H9 (cell line): ENCODE measurements at regions not wholly inside any gene's neighbourhood (a gene's known extent, or its start where the extent isn't known, plus 50 kb on each side); places are given as distances from the start of the nearest gene placed in this dataset.
A peak's percentile ranks its signal among the peaks of the same experiment; 100 is the strongest.

ENCODE experiments used
- DNase-seq: peaks from one replicate; pipeline ENCODE4 v3.0.0-alpha.2; 2017
- H2AFZ ChIP-seq: one replicate; pipeline ENCODE4 v1.6.1; 2013; ENCODE audit warnings: mild to moderate bottlenecking, low read length, control low read depth, moderate library complexity
- H2AK5ac ChIP-seq: 2 replicates; pipeline ENCODE4 v1.6.1; 2013; ENCODE audit warnings: low read length, control low read depth, mixed read lengths; ENCODE audit not compliant: insufficient read length
- H2BK120ac ChIP-seq: one replicate; pipeline ENCODE4 v1.6.1; 2013; ENCODE audit warnings: low read depth, mild to moderate bottlenecking, low read length, control low read depth, inconsistent platforms; ENCODE audit not compliant: poor library complexity, severe bottlenecking
- H2BK12ac ChIP-seq: 2 replicates; pipeline ENCODE4 v1.6.1; 2013; ENCODE audit warnings: low read length, control low read depth, mixed read lengths, low read depth; ENCODE audit not compliant: insufficient read length
- H2BK15ac ChIP-seq: 2 replicates; pipeline ENCODE4 v1.6.1; 2013; ENCODE audit warnings: low read depth, low read length, control low read depth
- H2BK20ac ChIP-seq: one replicate; pipeline ENCODE4 v1.6.1; 2013; ENCODE audit warnings: low read depth, mild to moderate bottlenecking, low read length, control low read depth, inconsistent platforms; ENCODE audit not compliant: poor library complexity, severe bottlenecking
- H2BK5ac ChIP-seq: 2 replicates; pipeline ENCODE4 v1.6.1; 2013; ENCODE audit warnings: low read length, control low read depth, mixed read lengths; ENCODE audit not compliant: insufficient read length
- H3K14ac ChIP-seq: 2 replicates; pipeline ENCODE4 v1.6.1; 2013; ENCODE audit warnings: low read length, control low read depth; ENCODE audit not compliant: insufficient read depth
- H3K18ac ChIP-seq: 2 replicates; pipeline ENCODE4 v1.6.1; 2013; ENCODE audit warnings: low read depth, mild to moderate bottlenecking, mixed read lengths, low read length, control low read depth; ENCODE audit not compliant: insufficient read length
- H3K23ac ChIP-seq: 2 replicates; pipeline ENCODE4 v1.6.1; 2013; ENCODE audit warnings: low read length, control low read depth, mixed read lengths, low read depth; ENCODE audit not compliant: insufficient read length
- H3K23me2 ChIP-seq: 2 replicates; pipeline ENCODE4 v1.6.1; 2013; ENCODE audit warnings: low read depth, mild to moderate bottlenecking, mixed read lengths, low read length, control low read depth; ENCODE audit not compliant: insufficient read length, poor library complexity, severe bottlenecking
- H3K27ac ChIP-seq: 2 replicates; pipeline ENCODE4 v1.5.1; 2013; ENCODE audit warnings: low read length, control low read depth, mixed read lengths, low read depth; ENCODE audit not compliant: insufficient read length
- H3K27me3 ChIP-seq: 2 replicates; pipeline ENCODE4 v1.6.1; 2013; ENCODE audit warnings: low read length, control low read depth, inconsistent platforms; ENCODE audit not compliant: insufficient read depth
- H3K4ac ChIP-seq: 2 replicates; pipeline ENCODE4 v1.6.1; 2013; ENCODE audit warnings: low read depth, mild to moderate bottlenecking, control low read depth, inconsistent platforms, low read length, moderate library complexity
- H3K4me1 ChIP-seq: 2 replicates; pipeline ENCODE4 v1.6.1; 2013; ENCODE audit warnings: low read length, control low read depth, inconsistent platforms; ENCODE audit not compliant: insufficient read depth
- H3K4me2 ChIP-seq: 2 replicates; pipeline ENCODE4 v1.6.1; 2013; ENCODE audit warnings: low read length, control low read depth, mixed read lengths; ENCODE audit not compliant: insufficient read length, insufficient read depth
- H3K56ac ChIP-seq: 2 replicates; pipeline ENCODE4 v1.6.1; 2013; ENCODE audit warnings: low read depth, mild to moderate bottlenecking, mixed read lengths, low read length, control low read depth; ENCODE audit not compliant: insufficient read length
- H3K79me1 ChIP-seq: 2 replicates; pipeline ENCODE4 v1.6.1; 2013; ENCODE audit warnings: low read depth, mild to moderate bottlenecking, moderate library complexity, low read length, control low read depth, inconsistent platforms; ENCODE audit not compliant: insufficient read depth, poor library complexity, severe bottlenecking
- H3K79me2 ChIP-seq: 2 replicates; pipeline ENCODE4 v1.6.1; 2013; ENCODE audit warnings: low read length, control low read depth, inconsistent platforms; ENCODE audit not compliant: insufficient read depth
- H3K9ac ChIP-seq: 2 replicates; pipeline ENCODE4 v1.6.1; 2013; ENCODE audit warnings: low read length, control low read depth, mixed read lengths; ENCODE audit not compliant: insufficient read length; ENCODE audit errors: extremely low read depth
- H3K9me3 ChIP-seq: one replicate; pipeline ENCODE4 v1.6.1; 2013; ENCODE audit warnings: low read depth, low read length, inconsistent platforms; ENCODE audit not compliant: control insufficient read depth
- H3T11ph ChIP-seq: one replicate; pipeline ENCODE4 v1.6.1; 2013; ENCODE audit warnings: mild to moderate bottlenecking, low read length, control low read depth, inconsistent platforms
- H4K20me1 ChIP-seq: one replicate; pipeline ENCODE4 v1.6.1; 2013; ENCODE audit not compliant: control insufficient read depth, insufficient read length, insufficient read depth
- H4K5ac ChIP-seq: 2 replicates; pipeline ENCODE4 v1.6.1; 2013; ENCODE audit warnings: low read depth, mild to moderate bottlenecking, mixed read lengths, low read length, control low read depth; ENCODE audit not compliant: insufficient read length
- H4K8ac ChIP-seq: replicated peaks from 2 replicates; pipeline ENCODE4 v1.6.1; 2013; ENCODE audit warnings: low read length, control low read depth, mixed read lengths, low read depth; ENCODE audit not compliant: insufficient read length
- H4K91ac ChIP-seq: 2 replicates; pipeline ENCODE4 v1.6.1; 2013; ENCODE audit warnings: low read depth, mild to moderate bottlenecking, moderate library complexity, mixed read lengths, low read length, control low read depth; ENCODE audit not compliant: insufficient read length
- H3K27ac Mint-ChIP-seq, 3 experiments: 2 replicates in 2 of 3; 3 replicates in 1 of 3; pipeline ENCODE4 v1.8.0; 2020 to 2021; ENCODE audit warnings: mixed read lengths in 3 of 3, mild to moderate bottlenecking in 1 of 3, moderate library complexity in 1 of 3
- H3K27me3 Mint-ChIP-seq: 2 replicates; pipeline ENCODE4 v1.8.0; 2021; ENCODE audit warnings: low read depth, mild to moderate bottlenecking, moderate library complexity, mixed read lengths
- H3K36me3 Mint-ChIP-seq, 3 experiments: 2 replicates in 2 of 3; 3 replicates in 1 of 3; pipeline ENCODE4 v1.8.0; 2020 to 2021; ENCODE audit warnings: low read depth in 3 of 3, mixed read lengths in 3 of 3; ENCODE audit not compliant: insufficient read depth in 1 of 3
- H3K4me1 Mint-ChIP-seq, 2 experiments: 2 replicates each; pipeline ENCODE4 v1.8.0; 2020; ENCODE audit warnings: mixed read lengths in 2 of 2
- H3K4me3 Mint-ChIP-seq, 2 experiments: 2 replicates in 1 of 2; 3 replicates in 1 of 2; pipeline ENCODE4 v1.8.0; 2020 to 2021; ENCODE audit warnings: mild to moderate bottlenecking in 2 of 2, mixed read lengths in 2 of 2, moderate library complexity in 1 of 2
- H3K9me3 Mint-ChIP-seq, 2 experiments: 2 replicates in 1 of 2; 3 replicates in 1 of 2; pipeline ENCODE4 v1.8.0; 2020; ENCODE audit warnings: mild to moderate bottlenecking in 2 of 2, mixed read lengths in 2 of 2, moderate library complexity in 1 of 2
- WGBS: extraction: QIAGEN DNeasy Blood & Tissue Kit; methylation state at CpG from one replicate; pipeline ENCODE4 v1.1.7; 2013; ENCODE audit warnings: missing lambda C conversion rate, low lambda C conversion rate, mixed read lengths; ENCODE audit not compliant: insufficient read length; ENCODE audit errors: extremely low coverage; 5-methylcytosine and 5-hydroxymethylcytosine counted together
- TF ChIP-seq, protein P1 (sequence below): fragments of 200-600 bp; sonication (generic); conservative IDR thresholded peaks from 3 replicates; pipeline ENCODE4 v1.8.0; 2021; ENCODE audit warnings: antibody characterized with exemption, mild to moderate bottlenecking

- Histone ChIP-seq H2AFZ (no peak overlapping the region), H3K79me2 (no peaks in the 10 kb centered on the region), H2AK5ac (no peak overlapping the region), H2BK15ac (peak overlapping the region; percentile 24; the same call in 1 of the 2 replicates), H4K91ac (no peak overlapping the region), H2BK120ac (no peak overlapping the region), H3K4me2 (no peak overlapping the region), H3K56ac (no peak overlapping the region), H3K4me1 (peaks cover 5% of the 10 kb centered on the region; the same call in 1 of the 2 replicates), H4K20me1 (no peaks in the 10 kb centered on the region), H3K9me3 (no peaks in the 10 kb centered on the region), H3K9ac (no peak overlapping the region), H2BK5ac (no peak overlapping the region), H4K5ac (no peak overlapping the region), H3K14ac (no peak overlapping the region), H3K23me2 (no peaks in the 10 kb centered on the region), H3K23ac (no peak overlapping the region), H3K79me1 (no peaks in the 10 kb centered on the region), H4K8ac (no peak overlapping the region), H3K4ac (no peak overlapping the region), H2BK20ac (no peak overlapping the region), H3K27me3 (no peaks in the 10 kb centered on the region), H3T11ph (no peak overlapping the region), H3K18ac (no peak overlapping the region), H2BK12ac (no peak overlapping the region), H3K27ac (no peak overlapping the region)
- H3K27me3 Mint-ChIP-seq = no peaks in the 10 kb centered on the region; the same call in 1 of the 2 replicates
- no peak for DNase-seq
- 0 out of 7 replicates have a peak overlapping the region, but pooled peaks of 1 of the 3 experiments have one; percentile 23 for H3K27ac Mint-ChIP-seq
- H3K9me3 Mint-ChIP-seq = no peaks in the 10 kb centered on the region
- H3K36me3 Mint-ChIP-seq = no peaks in the 10 kb centered on the region
- TF ChIP-seq, protein P1, sequence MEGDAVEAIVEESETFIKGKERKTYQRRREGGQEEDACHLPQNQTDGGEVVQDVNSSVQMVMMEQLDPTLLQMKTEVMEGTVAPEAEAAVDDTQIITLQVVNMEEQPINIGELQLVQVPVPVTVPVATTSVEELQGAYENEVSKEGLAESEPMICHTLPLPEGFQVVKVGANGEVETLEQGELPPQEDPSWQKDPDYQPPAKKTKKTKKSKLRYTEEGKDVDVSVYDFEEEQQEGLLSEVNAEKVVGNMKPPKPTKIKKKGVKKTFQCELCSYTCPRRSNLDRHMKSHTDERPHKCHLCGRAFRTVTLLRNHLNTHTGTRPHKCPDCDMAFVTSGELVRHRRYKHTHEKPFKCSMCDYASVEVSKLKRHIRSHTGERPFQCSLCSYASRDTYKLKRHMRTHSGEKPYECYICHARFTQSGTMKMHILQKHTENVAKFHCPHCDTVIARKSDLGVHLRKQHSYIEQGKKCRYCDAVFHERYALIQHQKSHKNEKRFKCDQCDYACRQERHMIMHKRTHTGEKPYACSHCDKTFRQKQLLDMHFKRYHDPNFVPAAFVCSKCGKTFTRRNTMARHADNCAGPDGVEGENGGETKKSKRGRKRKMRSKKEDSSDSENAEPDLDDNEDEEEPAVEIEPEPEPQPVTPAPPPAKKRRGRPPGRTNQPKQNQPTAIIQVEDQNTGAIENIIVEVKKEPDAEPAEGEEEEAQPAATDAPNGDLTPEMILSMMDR = no peak
- peaks cover 21 to 24% of the 10 kb centered on the region in 2 experiments for H3K4me1 Mint-ChIP-seq
- H3K4me3 Mint-ChIP-seq = no peak overlapping the region
- WGBS = no CpG with 5 or more reads among the region's 4 CpGs
Measured at GRCh38 chr3:70749122-70749521, 436.7 kb upstream of the MDFIC2 start.
